ENCODE measurements at regions not wholly inside any gene's neighbourhood (a gene's known extent, or its start where the extent isn't known, plus 50 kb on each side); places are given as distances from the start of the nearest gene placed in this dataset.

DNA sequence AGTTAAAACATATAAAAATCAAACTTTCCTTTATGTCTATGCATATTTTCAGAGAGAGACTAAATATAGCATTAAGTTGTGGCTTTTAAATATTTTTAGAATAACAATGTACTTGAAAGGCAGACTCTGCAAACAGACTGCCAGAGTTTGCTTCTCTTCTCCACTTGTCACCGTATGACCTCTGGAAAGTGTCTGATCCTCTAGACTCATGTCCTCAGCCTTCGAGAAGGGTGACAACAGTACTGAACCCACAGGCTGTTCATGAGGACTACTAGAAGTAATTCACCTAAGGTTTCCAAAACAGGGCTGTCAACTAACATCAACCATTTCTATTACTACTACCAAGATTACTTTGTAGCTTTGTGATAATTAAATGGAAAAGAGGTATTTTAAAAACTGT lies 167.7 kb upstream of the TBCA start:
- peaks cover 21% of the 10 kb centered on the region for H3K27me3 ChIP-seq (ENCODE audit: low read depth)
- no peaks in the 10 kb centered on the region for H3K4me1 ChIP-seq
- no peak overlapping the region for H3K4me3 ChIP-seq
- DNase-seq (no peak), ATAC-seq (no peak)
- intact Hi-C loops (cut with DNase I), result no loop called here
- H3K27ac ChIP-seq, result no peak overlapping the region
- TF ChIP-seq, protein P1, sequence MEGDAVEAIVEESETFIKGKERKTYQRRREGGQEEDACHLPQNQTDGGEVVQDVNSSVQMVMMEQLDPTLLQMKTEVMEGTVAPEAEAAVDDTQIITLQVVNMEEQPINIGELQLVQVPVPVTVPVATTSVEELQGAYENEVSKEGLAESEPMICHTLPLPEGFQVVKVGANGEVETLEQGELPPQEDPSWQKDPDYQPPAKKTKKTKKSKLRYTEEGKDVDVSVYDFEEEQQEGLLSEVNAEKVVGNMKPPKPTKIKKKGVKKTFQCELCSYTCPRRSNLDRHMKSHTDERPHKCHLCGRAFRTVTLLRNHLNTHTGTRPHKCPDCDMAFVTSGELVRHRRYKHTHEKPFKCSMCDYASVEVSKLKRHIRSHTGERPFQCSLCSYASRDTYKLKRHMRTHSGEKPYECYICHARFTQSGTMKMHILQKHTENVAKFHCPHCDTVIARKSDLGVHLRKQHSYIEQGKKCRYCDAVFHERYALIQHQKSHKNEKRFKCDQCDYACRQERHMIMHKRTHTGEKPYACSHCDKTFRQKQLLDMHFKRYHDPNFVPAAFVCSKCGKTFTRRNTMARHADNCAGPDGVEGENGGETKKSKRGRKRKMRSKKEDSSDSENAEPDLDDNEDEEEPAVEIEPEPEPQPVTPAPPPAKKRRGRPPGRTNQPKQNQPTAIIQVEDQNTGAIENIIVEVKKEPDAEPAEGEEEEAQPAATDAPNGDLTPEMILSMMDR (IDR thresholded peaks at IDR 0.05), result no peak
- H3K9me3 ChIP-seq, result no peaks in the 10 kb centered on the region
- H3K36me3 ChIP-seq, result no peaks in the 10 kb centered on the region

DNA sequence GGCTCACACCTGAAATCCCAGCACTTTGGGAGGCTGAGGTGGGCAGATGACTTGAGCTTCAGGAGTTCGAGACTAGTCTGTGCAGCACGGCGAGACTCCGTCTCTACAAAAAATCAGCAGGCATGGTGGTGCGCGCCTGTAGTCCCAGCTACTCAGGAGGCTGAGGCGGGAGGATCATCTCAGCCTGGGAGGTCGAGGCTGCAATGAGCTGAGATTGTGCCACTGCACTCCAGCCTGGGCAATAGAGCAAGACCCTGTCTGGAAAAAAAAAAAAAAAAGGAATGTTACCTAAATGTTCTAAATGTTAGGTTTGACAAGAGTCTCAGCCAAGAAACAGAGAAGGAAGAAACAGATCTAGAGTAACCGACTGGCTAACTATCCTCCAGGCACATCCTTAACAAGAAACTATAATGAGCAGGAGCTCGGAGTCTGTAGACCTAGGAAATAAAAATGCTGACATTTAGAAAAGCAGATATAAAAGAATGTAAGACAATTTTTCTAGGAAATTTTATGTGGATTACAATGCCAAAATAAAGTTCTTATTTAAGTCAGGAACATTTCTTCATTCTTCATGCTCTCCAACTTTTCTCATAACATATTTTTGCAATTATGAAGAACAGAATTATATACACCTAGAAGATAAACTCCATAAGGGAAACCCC lies 166.6 kb upstream of the TBCA start:
- no peak overlapping the region for H3K4me3 ChIP-seq
- H3K4me1 ChIP-seq, result no peaks in the 10 kb centered on the region
- intact Hi-C loops (cut with DNase I), result no loop called here
- TF ChIP-seq, protein P1 (IDR thresholded peaks at IDR 0.05), result no peak
- H3K27me3 ChIP-seq (ENCODE audit: low read depth), result peaks cover 21% of the 10 kb centered on the region
- no peaks in the 10 kb centered on the region for H3K9me3 ChIP-seq
- DNase-seq, result no peak
- ATAC-seq, result no peak
- H3K27ac ChIP-seq, result no peak overlapping the region
- H3K36me3 ChIP-seq, result no peaks in the 10 kb centered on the region

DNA sequence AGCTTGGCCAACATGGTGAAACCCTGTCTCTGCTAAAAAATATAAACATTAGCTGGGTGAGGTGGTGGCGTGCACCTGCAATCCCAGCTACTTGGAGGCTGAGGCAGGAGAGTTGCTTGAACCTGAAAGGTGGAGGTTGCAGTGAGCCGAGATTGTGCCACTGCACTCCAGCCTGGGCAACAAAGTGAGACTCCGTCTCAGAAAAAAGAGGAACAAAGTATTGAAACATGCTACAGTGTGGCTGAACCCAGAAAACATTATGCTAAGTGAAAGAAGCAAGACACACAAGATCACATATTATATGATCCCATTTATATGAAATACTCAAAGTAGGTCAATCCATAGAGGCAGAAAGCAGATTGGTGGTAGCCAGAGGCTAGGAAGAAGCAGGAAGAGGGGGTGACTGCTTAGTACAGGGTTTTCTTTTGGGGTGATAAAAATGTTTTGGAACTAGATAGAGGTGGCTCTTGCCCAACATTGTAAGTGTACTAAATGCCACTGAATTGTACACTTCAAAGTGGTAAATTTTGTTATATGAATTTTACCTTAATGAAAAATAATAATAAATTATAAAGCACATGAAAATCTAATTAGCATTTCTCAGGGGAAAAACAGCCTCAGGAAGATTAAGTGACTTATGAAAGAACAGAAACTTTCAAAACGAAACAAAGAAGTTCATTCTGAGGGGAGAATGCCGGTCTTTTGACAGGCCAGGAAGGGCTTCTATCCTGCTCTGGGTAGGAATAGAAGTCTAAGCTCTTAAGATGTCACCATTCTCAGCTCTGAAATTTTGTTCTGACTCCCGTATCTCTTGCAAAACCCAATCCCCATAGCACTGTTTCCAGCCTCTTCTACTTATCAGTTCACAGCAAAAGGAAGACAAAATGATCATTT lies 161.1 kb upstream of the TBCA start:
- no peak for DNase-seq
- no peaks in the 10 kb centered on the region for H3K36me3 ChIP-seq
- intact Hi-C loops (cut with DNase I), result no loop called here
- peak; percentile 62 to 69 for ATAC-seq
- TF ChIP-seq, protein P1 (IDR thresholded peaks at IDR 0.05), result no peak
- H3K9me3 ChIP-seq, result no peaks in the 10 kb centered on the region
- H3K27me3 ChIP-seq (ENCODE audit: low read depth), result peaks cover 9% of the 10 kb centered on the region
- no peaks in the 10 kb centered on the region for H3K4me1 ChIP-seq
- H3K4me3 ChIP-seq, result no peak overlapping the region
- H3K27ac ChIP-seq, result no peak overlapping the region

DNA sequence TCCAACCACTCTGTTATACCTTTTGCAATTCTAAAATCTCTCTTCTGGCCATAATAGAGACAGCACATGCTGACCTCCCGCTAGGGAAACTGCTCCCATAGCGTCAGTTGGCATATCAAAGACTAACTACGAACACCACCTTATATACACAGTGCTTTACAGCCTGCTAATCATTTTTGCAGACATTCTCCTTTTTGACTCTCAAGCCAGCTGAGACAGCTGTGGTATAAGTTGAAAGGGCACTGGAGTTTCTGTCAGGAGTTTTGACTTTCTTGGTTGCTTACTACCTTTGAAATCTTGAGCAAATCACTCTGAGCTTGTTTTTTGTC lies 160.2 kb upstream of the TBCA start:
- no peak overlapping the region for H3K4me3 ChIP-seq
- TF ChIP-seq, protein P1 (IDR thresholded peaks at IDR 0.05), result no peak
- no peaks in the 10 kb centered on the region for H3K4me1 ChIP-seq
- no peak overlapping the region for H3K27ac ChIP-seq
- no peaks in the 10 kb centered on the region for H3K9me3 ChIP-seq
- intact Hi-C loops (cut with DNase I), result no loop called here
- DNase-seq, result no peak
- H3K36me3 ChIP-seq, result no peaks in the 10 kb centered on the region
- H3K27me3 ChIP-seq (ENCODE audit: low read depth), result peaks cover 3% of the 10 kb centered on the region
- ATAC-seq, result no peak

DNA sequence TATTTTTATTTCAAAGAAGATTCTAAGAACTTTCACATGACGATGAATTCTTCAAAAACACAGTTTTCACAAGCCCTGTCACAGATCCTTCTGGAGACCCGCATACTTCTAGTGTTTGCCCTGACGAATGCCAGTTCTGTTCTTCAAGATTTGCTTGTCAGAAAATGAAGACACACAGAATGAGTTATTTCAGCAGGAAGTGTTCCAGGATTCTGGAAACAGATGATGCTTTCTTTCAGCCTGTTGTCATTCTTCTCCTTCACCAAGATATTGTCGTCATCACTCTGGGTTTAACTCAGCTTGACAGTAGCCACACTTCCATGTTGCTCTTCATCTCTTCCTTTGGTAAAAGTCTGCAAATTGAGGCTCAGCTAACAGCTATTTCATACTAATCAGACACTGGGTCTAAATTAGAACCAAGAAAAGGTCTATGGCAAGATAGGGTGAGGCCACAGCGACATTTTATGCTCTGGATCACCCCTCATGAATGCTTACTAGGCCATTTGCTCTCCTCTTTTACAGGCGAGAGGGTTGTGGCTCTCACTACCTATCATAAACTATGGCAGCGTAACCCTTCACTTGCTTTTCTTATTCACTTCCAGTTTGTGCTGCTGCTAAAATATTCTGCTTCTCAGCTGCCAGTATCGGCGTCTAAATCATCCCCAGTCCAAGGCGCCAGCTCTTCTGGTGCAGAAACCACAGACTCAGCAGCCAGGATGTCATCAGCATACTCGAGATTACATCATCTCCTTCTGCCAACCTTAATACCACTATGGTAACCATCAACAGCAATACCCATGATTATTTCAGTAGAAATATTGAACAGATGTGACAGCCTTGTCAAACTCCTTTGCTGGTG lies 159.6 kb upstream of the TBCA start:
- intact Hi-C loops (cut with DNase I), result no loop called here
- DNase-seq, result no peak
- H3K27me3 ChIP-seq (ENCODE audit: low read depth), result no peaks in the 10 kb centered on the region
- TF ChIP-seq, protein P1 (IDR thresholded peaks at IDR 0.05), result no peak
- H3K27ac ChIP-seq, result no peak overlapping the region
- H3K9me3 ChIP-seq, result no peaks in the 10 kb centered on the region
- peak; percentile 66 to 70 for ATAC-seq
- no peak overlapping the region for H3K4me3 ChIP-seq
- H3K36me3 ChIP-seq, result no peaks in the 10 kb centered on the region
- H3K4me1 ChIP-seq, result no peaks in the 10 kb centered on the region
